ENCODE measurements at regions not wholly inside any gene's neighbourhood (a gene's known extent, or its start where the extent isn't known, plus 50 kb on each side); places are given as distances from the start of the nearest gene placed in this dataset.
"Not testable (repeated sequence)": the region's sequence is repeated elsewhere in the genome, so short reads cannot be mapped to it uniquely, and the experiment has no call there.

DNA sequence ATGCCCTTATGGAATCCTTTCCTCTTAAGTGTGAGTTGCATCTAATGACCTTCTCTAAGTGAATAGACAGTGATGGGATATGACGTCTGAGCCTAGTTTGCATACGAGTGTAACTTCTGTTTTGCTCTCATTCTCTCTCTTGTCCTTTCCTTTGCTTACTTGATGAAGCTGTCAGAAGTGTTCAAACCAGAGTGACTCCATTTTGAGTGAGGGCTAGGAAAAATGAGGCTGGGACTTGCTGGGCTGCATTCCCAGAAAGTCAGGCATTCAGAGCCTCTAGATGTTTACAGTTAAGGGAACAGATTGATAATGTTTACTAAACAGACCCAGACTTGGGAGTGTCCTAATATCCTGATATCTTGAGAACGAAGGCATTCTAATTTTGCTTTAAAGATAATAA lies 311.2 kb upstream of the SOX4 start:
- H3K9me3 Mint-ChIP-seq; H3K36me3 Mint-ChIP-seq (ENCODE audit: low read depth); H3K27ac Mint-ChIP-seq; H3K27me3 Mint-ChIP-seq; H3K4me3 Mint-ChIP-seq; ATAC-seq; H3K4me1 Mint-ChIP-seq; DNase-seq: not testable (repeated sequence)

DNA sequence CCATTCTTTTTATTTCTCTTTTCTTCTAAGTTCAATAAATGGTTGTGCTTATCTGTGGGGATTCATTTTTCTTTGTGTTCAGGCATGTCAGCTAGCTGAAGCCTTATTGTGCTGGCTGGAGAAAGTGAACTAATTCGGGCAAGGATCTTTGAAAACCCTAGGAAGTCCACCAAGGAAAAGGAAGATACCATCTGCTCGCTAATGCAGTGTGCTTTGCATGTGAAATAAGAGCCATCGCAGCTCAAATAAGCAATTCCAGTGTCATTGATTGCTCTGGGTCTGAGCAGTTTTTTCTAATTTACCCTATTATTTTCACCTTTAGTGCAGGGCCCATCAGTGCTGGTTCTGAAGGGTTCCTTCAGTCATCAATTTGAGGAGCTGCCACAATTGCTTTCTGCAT lies 309.4 kb upstream of the SOX4 start:
- DNase-seq: no peak
- Mint-ChIP-seq H3K27me3 (no peaks in the 10 kb centered on the region), H3K27ac (no peak overlapping the region), H3K9me3 (no peaks in the 10 kb centered on the region), H3K4me3 (no peak overlapping the region), H3K4me1 (no peaks in the 10 kb centered on the region), H3K36me3 (ENCODE audit: low read depth) (no peaks in the 10 kb centered on the region)
- no peak for ATAC-seq

DNA sequence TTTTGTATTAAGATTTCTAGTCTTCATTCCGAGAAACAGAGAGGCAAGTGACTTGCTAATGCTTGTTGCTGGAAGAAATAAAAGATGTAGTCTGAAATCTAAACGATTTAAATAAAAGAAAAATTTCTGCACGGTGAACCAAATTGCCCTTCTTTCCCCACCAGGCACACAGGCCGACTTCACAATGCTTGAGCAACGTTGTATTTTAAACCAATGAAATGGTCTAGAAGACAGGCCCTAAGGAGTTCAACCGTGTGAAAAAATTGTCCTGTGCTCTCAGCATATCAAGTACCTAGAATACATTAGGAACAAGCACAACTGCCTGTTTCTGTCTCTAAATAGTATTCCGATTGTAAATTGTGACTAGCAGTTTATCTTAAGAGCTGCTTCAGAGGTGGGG lies 308.8 kb upstream of the SOX4 start:
- Mint-ChIP-seq H3K27ac (no peak overlapping the region), H3K27me3 (no peaks in the 10 kb centered on the region), H3K4me3 (no peak overlapping the region), H3K36me3 (ENCODE audit: low read depth) (no peaks in the 10 kb centered on the region), H3K4me1 (no peaks in the 10 kb centered on the region), H3K9me3 (no peaks in the 10 kb centered on the region)
- no peak for ATAC-seq
- no peak for DNase-seq

DNA sequence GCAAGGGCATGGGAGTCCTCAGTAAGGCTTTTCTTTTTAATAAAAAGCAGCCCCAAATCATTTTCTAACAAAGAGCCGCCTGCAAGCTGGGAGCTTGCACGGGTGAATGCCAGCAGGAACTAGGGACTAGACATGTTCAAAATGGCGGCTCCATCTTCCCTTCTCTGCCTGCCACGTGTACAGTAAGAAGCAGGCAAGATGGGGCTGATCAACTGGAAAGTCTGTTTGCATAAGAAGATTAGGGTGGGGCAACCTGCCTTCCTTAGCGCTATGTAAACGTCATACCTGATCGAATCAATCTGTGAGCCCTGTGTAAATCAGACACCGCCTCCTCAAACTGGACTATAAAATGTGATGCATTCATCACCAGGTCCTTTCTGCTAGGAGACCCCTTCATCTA lies 299.4 kb upstream of the SOX4 start:
- no peak for ATAC-seq
- no peaks in the 10 kb centered on the region for H3K9me3 Mint-ChIP-seq

DNA sequence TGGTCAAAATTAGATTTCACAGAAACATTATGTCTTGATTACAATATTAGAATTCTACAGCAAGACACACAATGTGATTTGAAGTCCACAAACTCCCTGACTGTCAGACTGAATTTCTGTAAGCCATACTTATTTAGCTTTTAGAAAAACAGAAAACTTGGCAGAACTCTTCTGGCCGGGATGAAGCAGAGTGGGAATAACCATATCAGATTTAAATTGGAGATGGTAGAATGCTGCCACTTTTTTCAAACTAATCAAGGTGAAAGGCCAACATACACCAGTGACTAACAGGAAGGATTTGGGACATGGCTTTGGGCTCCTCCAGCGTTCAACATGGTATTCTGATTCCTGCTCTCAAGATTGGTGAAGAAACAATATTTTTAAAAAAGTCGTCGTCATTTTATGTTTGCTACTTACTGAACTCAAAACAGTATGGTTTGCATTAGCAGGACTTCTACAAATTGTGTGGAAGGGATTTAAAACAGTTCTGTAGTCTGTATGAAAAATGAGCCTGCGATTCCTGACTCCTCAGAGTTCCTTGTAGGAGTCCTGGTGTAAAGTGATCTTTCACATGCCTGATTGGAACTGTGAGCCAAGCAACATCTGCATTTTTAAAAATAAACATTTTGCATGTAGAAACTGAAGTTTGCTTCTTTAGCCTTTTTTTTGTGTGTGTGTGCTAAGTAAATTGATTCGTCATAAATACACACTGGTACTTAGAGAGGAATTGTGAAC lies 297.9 kb upstream of the SOX4 start:
- DNase-seq (no peak), ATAC-seq (no peak)
- Mint-ChIP-seq H3K27ac (no peak overlapping the region), H3K27me3 (peaks cover 11% of the 10 kb centered on the region), H3K36me3 (ENCODE audit: low read depth) (no peaks in the 10 kb centered on the region), H3K4me3 (no peak overlapping the region), H3K9me3 (no peaks in the 10 kb centered on the region), H3K4me1 (no peaks in the 10 kb centered on the region)

More for the DNA sequence above, 299.4 kb upstream of the SOX4 start:
- no peaks in the 10 kb centered on the region for H3K4me1 Mint-ChIP-seq
- DNase-seq: no peak
- peaks cover 11% of the 10 kb centered on the region for H3K27me3 Mint-ChIP-seq
- H3K36me3 Mint-ChIP-seq (ENCODE audit: low read depth): no peaks in the 10 kb centered on the region
- H3K4me3 Mint-ChIP-seq: no peak overlapping the region
- no peak overlapping the region for H3K27ac Mint-ChIP-seq

DNA sequence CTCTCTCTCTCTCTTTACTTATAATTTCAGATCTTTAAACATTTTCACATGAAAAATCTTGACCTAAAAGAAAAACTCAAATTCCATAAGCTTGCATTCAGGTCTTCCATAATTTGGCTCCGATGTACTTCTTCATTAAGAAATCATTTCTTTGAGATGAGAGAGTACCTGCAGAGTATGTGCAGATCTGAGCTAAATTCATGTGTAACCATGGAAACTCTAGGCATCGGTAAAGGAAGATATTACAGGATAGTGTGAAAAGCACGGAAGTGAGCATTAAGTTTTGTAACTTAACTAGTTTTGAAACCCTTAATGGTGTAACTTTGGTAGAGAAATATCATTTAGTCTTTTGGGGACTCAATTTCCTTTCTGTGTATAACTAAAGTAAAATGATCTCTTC lies 295.9 kb upstream of the SOX4 start:
- no peak for ATAC-seq
- peaks cover 6% of the 10 kb centered on the region for H3K9me3 Mint-ChIP-seq
- H3K4me3 Mint-ChIP-seq: no peak overlapping the region
- H3K27ac Mint-ChIP-seq: no peak overlapping the region
- no peaks in the 10 kb centered on the region for H3K4me1 Mint-ChIP-seq
- no peak for DNase-seq
- no peaks in the 10 kb centered on the region for H3K36me3 Mint-ChIP-seq (ENCODE audit: low read depth)
- H3K27me3 Mint-ChIP-seq: peaks cover 13% of the 10 kb centered on the region

DNA sequence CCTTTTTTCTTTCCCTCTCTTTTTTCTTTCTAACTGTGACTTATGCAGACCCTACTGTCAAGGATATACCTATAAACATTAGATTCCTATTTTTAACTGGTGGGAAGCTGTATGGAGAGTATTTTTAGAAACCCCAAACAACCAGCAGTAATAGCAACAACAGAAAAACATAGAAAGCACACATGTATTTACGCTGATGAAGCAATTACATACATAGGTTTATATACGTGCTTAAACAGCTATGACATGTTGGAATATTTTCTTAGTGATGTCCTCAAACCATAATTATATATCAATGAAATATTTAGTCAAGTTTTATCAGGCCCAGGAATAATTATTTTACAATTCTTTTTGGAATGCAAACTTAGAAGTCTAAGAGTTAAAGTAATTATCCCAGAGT lies 294.3 kb upstream of the SOX4 start:
- peaks cover 6% of the 10 kb centered on the region for H3K9me3 Mint-ChIP-seq
- peaks cover 13% of the 10 kb centered on the region for H3K27me3 Mint-ChIP-seq
- no peak for DNase-seq
- no peak overlapping the region for H3K27ac Mint-ChIP-seq
- H3K36me3 Mint-ChIP-seq (ENCODE audit: low read depth): no peaks in the 10 kb centered on the region
- ATAC-seq: no peak
- no peaks in the 10 kb centered on the region for H3K4me1 Mint-ChIP-seq
- H3K4me3 Mint-ChIP-seq: no peak overlapping the region

DNA sequence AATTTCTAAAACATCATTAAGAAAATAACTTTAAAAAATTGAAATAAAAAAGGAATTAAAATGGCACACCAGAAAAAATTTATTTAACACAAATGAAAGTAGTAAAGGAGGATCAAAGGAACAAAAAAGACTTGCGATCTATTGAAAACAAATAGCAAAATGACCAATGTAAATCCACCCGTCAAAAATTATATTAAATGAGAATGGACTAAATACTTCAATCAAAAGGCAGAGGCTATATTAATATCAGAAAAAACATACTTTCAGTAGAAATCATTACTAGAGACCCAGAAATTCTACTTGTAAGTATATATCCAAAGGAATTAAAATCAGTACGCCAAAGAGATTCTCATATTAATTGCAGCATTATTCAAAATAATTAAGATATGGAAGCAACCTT lies 293.1 kb upstream of the SOX4 start:
- Mint-ChIP-seq H3K27me3 (peaks cover 9% of the 10 kb centered on the region), H3K36me3 (ENCODE audit: low read depth) (no peaks in the 10 kb centered on the region), H3K9me3 (peaks cover 6% of the 10 kb centered on the region), H3K27ac (no peak overlapping the region), H3K4me1 (no peaks in the 10 kb centered on the region), H3K4me3 (no peak overlapping the region)
- ATAC-seq (no peak), DNase-seq (no peak)

DNA sequence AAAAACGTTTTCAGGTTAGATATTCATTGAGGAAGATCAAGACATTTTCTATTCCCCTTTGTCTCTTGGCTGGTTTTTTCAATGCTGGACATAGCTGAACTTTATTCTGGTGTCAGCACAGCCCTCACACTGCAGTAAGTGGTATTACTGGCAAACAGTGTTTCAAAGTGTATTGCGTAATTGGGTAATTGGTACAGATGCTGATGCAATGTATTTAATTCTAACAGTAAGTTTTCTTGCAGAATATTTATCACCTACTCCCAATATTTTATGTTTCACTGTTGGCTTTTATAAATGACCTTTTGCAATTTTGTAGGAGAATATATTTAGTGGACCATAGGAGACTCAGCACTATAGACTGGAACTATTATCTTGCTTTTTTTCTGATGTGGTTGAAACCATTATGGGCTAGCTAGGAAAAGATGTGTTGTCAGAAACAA lies 287.6 kb upstream of the SOX4 start:
- H3K4me3 Mint-ChIP-seq: no peak overlapping the region
- no peaks in the 10 kb centered on the region for H3K4me1 Mint-ChIP-seq
- no peak for ATAC-seq
- H3K27me3 Mint-ChIP-seq: peaks cover 4% of the 10 kb centered on the region
- peaks cover 6% of the 10 kb centered on the region for H3K9me3 Mint-ChIP-seq
- DNase-seq: no peak
- H3K36me3 Mint-ChIP-seq (ENCODE audit: low read depth): no peaks in the 10 kb centered on the region
- H3K27ac Mint-ChIP-seq: no peak overlapping the region

DNA sequence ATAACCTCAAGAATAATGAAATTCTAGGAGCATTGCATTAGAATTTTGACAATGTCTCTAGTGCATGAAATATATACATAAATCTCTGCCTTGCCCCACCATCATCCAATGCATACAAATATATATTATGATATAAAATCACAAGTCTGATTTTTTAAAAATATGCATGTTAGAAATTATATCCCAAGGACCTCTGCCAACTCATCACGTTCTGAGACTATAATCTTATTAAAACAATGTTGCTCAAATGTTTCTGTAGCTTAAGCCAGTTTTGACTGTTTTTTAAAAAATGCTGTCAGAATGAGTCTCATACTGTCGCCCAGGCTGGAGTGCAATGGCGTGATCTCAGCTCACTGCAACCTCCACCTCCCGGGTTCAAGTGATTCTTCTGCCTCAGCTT lies 287.0 kb upstream of the SOX4 start:
- Mint-ChIP-seq H3K27me3 (peaks cover 1% of the 10 kb centered on the region), H3K36me3 (ENCODE audit: low read depth) (no peaks in the 10 kb centered on the region), H3K9me3 (peaks cover 6% of the 10 kb centered on the region), H3K4me1 (no peaks in the 10 kb centered on the region), H3K4me3 (no peak overlapping the region), H3K27ac (no peak overlapping the region)
- DNase-seq: no peak
- ATAC-seq: no peak

DNA sequence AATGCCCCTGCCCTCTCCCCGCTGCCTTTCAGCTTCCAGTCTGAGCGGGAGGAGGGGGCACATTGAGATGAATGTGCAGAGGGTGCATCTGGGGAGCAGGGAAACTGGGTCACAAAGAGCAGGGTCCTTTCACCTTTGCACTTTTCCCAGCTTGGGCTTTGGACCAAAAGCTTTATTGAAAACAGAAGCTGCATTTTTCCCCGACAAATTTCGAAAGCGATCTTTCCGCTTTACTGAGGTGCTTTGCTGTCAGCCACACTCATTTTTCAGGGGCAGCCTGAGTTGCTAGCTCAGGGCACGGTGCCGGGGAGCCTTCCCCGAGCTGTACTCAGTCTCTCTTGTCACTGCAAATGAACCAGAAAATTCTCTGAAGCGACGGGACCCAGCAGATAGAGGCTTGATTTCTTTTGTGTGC lies 283.7 kb upstream of the SOX4 start:
- peaks cover 1% of the 10 kb centered on the region for H3K27me3 Mint-ChIP-seq
- no peaks in the 10 kb centered on the region for H3K4me1 Mint-ChIP-seq
- H3K9me3 Mint-ChIP-seq: no peaks in the 10 kb centered on the region
- no peaks in the 10 kb centered on the region for H3K36me3 Mint-ChIP-seq (ENCODE audit: low read depth)
- DNase-seq (no peak), ATAC-seq (no peak)
- no peak overlapping the region for H3K27ac Mint-ChIP-seq
- no peak overlapping the region for H3K4me3 Mint-ChIP-seq

DNA sequence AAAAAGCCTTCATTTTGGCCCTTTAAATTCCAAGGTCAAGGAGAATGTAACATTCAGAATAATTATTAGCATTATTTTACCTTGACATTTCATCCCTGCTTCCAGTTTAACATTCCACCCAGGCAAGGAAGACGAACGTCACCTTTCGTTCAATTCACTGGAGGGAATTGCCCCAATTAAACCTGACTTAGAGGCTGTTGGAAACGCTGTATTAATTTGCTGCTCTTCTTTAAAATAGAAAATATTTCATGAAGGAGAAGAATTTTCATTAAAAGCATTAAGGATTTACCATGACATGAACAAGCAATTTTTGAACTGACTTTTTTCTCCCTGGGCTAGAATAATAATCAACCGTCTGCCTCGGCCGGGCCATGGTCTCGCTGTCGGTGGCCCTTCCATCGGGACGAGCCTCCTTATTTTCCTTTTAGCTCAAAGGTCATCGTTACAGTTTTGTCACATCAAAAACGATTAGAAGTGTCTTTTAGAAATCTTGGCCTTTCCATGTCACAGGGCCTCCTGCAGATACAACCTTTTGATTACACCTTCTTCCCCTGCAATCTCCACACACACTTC lies 282.9 kb upstream of the SOX4 start:
- Mint-ChIP-seq H3K9me3 (no peaks in the 10 kb centered on the region), H3K27ac (no peak overlapping the region), H3K27me3 (peaks cover 1% of the 10 kb centered on the region), H3K4me3 (no peak overlapping the region), H3K4me1 (no peaks in the 10 kb centered on the region), H3K36me3 (ENCODE audit: low read depth) (no peaks in the 10 kb centered on the region)
- DNase-seq (no peak), ATAC-seq (no peak)

DNA sequence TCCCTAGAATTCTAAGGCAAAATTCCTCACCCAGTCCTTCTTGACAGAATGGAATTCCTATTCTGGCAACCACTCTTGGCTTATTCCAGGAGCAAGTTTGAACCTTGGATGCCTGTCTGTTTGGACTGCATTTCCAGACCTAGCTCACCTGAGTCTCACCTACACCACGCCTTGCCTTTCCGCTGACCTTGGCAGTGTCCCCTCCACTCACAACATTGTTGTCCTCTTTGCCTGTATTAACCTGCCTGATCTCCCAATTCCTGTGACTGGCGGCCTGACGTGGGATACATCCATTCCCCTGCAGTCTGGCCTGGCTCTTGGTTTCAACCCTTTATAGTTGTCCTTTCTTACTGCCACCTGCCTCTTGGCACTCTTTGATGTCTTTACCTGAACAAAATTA lies 281.4 kb upstream of the SOX4 start:
- no peak for ATAC-seq
- no peak overlapping the region for H3K27ac Mint-ChIP-seq
- H3K9me3 Mint-ChIP-seq: no peaks in the 10 kb centered on the region
- peaks cover 1% of the 10 kb centered on the region for H3K27me3 Mint-ChIP-seq
- no peak overlapping the region for H3K4me3 Mint-ChIP-seq
- H3K4me1 Mint-ChIP-seq: no peaks in the 10 kb centered on the region
- DNase-seq: no peak
- no peaks in the 10 kb centered on the region for H3K36me3 Mint-ChIP-seq (ENCODE audit: low read depth)

DNA sequence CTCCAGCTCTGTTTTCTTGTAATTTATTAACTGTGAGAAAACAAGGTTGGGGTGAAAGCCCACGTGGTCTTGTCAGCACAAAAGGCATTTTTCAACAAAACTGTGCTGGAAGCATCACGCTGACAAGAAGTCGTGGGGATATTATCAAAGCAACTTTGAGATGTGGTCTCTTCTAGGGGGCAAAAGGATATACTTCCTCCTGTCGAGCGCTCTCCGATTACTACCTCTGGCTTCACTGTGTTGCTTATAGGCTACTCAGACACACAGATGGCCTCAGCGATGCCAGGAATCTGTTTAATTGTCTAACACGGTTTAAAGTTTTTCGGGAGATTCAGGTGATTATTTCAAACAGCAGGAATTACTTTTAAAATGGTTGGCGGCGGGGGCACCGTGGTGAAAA lies 275.9 kb upstream of the SOX4 start:
- no peak for DNase-seq

DNA sequence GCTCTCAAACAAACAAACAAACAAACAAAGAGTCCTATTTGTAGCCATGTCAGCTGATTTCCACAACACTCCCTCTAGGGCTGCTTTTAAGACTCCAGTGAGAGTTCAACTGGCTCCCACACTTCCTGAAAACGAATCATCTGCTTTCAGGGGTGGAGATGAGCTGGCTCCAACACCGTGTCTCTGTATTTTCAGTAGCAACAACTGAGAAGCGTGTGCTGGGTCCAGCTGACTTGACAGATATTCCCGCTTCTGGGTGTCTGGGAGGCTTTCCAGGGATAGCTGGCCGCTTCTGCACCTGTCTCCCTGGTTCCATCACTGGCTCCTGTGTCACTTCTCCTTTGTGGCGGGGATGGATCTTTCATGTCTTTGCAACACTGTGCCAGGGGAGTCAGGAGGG lies 272.5 kb upstream of the SOX4 start:
- Mint-ChIP-seq H3K9me3 (no peaks in the 10 kb centered on the region), H3K27ac (no peak overlapping the region), H3K36me3 (ENCODE audit: low read depth) (no peaks in the 10 kb centered on the region), H3K27me3 (no peaks in the 10 kb centered on the region), H3K4me1 (no peaks in the 10 kb centered on the region), H3K4me3 (no peak overlapping the region)
- ATAC-seq (no peak), DNase-seq (no peak)

More for the DNA sequence above, 275.9 kb upstream of the SOX4 start:
- Mint-ChIP-seq H3K9me3 (no peaks in the 10 kb centered on the region), H3K27me3 (no peaks in the 10 kb centered on the region), H3K36me3 (ENCODE audit: low read depth) (no peaks in the 10 kb centered on the region), H3K27ac (no peak overlapping the region), H3K4me1 (no peaks in the 10 kb centered on the region), H3K4me3 (no peak overlapping the region)
- ATAC-seq: no peak

DNA sequence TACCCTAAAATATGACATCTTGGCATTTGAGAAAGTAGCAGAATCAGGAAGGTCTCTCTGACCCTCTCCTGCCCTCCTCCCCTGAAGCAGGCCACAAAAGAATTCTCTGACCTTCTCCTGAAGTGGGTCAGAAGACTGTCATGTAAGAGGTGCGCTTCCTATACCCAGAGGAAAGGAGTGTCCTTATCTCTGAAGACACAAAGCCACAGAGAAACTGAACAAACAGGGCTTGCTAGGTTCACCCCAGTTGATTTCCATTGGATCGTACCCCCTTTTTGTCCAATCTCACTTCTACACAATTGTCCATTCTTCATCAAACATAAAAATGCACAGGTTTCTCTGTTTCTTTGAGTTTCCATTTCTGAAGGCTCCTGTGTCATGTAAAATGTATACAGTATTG lies 272.0 kb upstream of the SOX4 start:
- H3K4me1 Mint-ChIP-seq: no peaks in the 10 kb centered on the region
- no peaks in the 10 kb centered on the region for H3K27me3 Mint-ChIP-seq
- ATAC-seq (no peak), DNase-seq (no peak)
- H3K4me3 Mint-ChIP-seq: no peak overlapping the region
- H3K27ac Mint-ChIP-seq: no peak overlapping the region
- no peaks in the 10 kb centered on the region for H3K9me3 Mint-ChIP-seq
- no peaks in the 10 kb centered on the region for H3K36me3 Mint-ChIP-seq (ENCODE audit: low read depth)
